ENCODE measurements at regions not wholly inside any gene's neighbourhood (a gene's known extent, or its start where the extent isn't known, plus 50 kb on each side); places are given as distances from the start of the nearest gene placed in this dataset.
A peak's percentile ranks its signal among the peaks of the same experiment; 100 is the strongest.

DNA sequence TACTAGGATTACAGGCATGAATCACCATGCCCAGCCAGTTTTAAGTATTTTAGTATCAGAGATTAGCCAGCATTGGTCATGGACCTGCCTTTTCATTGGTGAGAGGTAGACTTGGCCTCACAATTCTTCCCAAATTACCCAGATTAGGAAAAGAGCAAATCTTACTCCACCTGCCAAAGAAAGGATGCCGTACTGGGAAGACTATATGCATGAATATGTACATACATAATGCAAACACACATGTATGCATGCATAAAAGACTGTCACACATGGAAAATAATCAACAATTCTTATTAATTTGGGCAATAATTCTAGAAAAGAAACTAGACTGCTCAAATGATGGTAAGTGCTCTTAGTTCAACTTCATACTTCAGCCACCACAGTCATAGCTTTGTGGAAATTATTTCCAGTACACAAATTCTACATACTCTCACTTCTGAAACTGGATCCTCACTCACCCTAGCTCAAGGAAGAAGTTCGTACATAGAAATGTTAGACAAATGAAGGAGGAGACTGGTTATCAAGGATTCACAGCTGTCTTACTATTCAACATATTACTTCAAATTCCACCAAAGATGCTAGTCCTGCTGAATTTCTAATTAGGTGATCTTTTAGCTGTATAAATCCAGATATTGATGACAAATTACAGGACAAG, 73.7 kb downstream of the MINAR2 start:
- DNase-seq, result no peak
- no peaks in the 10 kb centered on the region for H3K27me3 ChIP-seq (ENCODE audit: control insufficient read depth, insufficient read depth, low read length)
- H3K36me3 ChIP-seq (ENCODE audit: control insufficient read depth, insufficient read depth, low read length), result no peaks in the 10 kb centered on the region
- no peak overlapping the region for H3K4me3 ChIP-seq (ENCODE audit: low read length)
- H3K27ac ChIP-seq (ENCODE audit: low read length), result no peak overlapping the region
- WGBS (ENCODE audit: insufficient coverage), result no CpG with 5 or more reads among the region's 2 CpGs
- no peaks in the 10 kb centered on the region for H3K9me3 ChIP-seq (replicated peaks; ENCODE audit: control insufficient read depth, low read depth, low read length)
- H3K4me1 ChIP-seq (ENCODE audit: control insufficient read depth, insufficient read depth, low read length), result no peaks in the 10 kb centered on the region

DNA sequence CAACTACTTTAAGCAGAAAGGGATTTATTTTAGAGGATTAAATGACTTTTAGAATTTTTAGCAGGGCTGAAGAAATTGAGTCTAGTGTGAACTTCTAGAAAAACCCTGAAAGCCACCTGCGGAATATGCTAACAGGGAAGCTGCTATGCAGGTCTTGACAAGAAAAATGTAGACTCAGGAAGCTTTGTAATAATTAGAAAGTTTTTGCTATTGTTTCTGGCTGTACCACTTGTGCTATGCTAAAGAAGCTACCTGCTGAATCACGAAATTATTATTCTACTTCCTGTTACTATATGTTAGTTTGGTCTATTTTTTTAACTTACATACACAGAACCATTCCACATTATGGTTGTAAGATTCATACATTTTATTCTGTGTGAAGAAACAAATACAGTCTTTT, 74.0 kb upstream of the CHSY3 start:
- Histone ChIP-seq H3K27ac (ENCODE audit: low read length) (no peak overlapping the region), H3K4me3 (ENCODE audit: low read length) (no peak overlapping the region), H3K27me3 (ENCODE audit: control insufficient read depth, insufficient read depth, low read length) (no peaks in the 10 kb centered on the region), H3K4me1 (ENCODE audit: control insufficient read depth, insufficient read depth, low read length) (no peaks in the 10 kb centered on the region), H3K36me3 (ENCODE audit: control insufficient read depth, insufficient read depth, low read length) (no peaks in the 10 kb centered on the region), H3K9me3 (replicated peaks; ENCODE audit: control insufficient read depth, low read depth, low read length) (no peaks in the 10 kb centered on the region)
- no peak for DNase-seq
- 82% methylated on average over 1 of the region's 2 CpGs for WGBS (ENCODE audit: insufficient coverage)

DNA sequence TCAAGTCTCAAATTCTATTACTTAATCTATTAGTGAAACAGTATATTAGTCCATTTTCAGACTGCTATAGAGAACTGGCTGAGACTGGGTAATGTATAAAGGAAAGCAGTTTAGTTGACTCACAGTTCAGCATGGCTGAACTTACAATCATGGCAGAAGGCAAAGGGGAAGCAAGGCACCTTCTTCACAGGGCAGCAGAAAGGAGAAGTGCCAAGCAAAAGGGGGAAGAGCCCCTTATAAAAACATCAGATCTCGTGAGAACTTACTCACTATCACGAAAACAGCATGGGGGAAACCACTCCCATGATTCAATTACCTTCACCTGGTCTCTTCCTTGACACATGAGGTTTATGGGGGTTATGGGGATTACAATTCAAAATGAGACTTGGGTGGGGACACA, 67.9 kb upstream of the CHSY3 start:
- no CpG with 5 or more reads among the region's 2 CpGs for WGBS (ENCODE audit: insufficient coverage)
- DNase-seq, result no peak
- Histone ChIP-seq H3K4me3 (ENCODE audit: low read length) (no peak overlapping the region), H3K36me3 (ENCODE audit: control insufficient read depth, insufficient read depth, low read length) (no peaks in the 10 kb centered on the region), H3K27ac (ENCODE audit: low read length) (no peak overlapping the region), H3K9me3 (replicated peaks; ENCODE audit: control insufficient read depth, low read depth, low read length) (no peaks in the 10 kb centered on the region), H3K27me3 (ENCODE audit: control insufficient read depth, insufficient read depth, low read length) (no peaks in the 10 kb centered on the region), H3K4me1 (ENCODE audit: control insufficient read depth, insufficient read depth, low read length) (no peaks in the 10 kb centered on the region)

DNA sequence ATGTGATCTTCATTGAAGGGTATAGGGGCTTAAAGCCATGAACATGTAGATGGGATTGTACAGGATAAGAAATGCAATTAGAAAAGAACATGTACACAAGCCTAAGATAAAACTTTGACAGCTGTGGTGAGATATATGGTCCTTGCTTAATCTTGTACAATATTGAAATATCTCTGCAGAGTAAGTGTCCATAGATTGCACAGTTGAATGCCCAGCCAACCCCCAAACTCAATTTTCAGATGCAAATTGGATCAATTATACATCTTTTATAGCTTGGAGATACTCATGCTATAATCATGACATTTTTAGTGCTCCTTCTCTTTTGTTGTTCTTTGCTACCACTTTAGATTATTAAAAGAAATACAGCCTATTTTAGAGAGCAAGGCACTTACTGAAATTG, 59.5 kb upstream of the CHSY3 start:
- Histone ChIP-seq H3K36me3 (ENCODE audit: control insufficient read depth, insufficient read depth, low read length) (no peaks in the 10 kb centered on the region), H3K27me3 (ENCODE audit: control insufficient read depth, insufficient read depth, low read length) (no peaks in the 10 kb centered on the region), H3K9me3 (replicated peaks; ENCODE audit: control insufficient read depth, low read depth, low read length) (no peaks in the 10 kb centered on the region), H3K27ac (ENCODE audit: low read length) (no peak overlapping the region), H3K4me3 (ENCODE audit: low read length) (no peak overlapping the region), H3K4me1 (ENCODE audit: control insufficient read depth, insufficient read depth, low read length) (no peaks in the 10 kb centered on the region)
- no peak for DNase-seq

DNA sequence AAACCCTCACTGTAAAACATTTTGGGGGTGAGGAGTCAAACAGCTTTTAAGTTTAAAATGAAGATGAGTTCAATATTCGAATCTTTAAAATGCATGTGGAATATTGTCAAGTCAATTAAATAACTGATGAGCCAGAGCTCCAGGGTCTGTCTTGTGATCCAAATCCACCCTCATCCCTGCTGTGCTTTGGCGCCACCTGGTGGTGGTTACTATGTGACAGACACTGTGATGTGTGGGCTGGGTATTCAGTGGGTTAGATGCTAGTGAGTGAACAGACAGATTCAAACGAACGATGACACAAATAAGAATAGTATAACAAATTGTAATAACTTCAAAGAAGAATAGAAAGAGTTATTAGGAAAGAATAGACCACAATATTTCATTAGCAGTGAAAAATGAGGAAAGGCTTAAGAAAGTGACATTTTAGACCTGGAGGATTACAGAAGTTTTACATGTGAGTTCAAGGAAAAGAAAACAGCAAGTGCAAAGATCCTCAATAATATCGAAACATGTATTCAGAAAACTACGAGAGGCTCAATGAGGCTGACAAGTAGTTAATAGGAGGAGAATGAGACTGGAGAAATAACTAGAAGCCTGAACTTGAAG, 51.4 kb upstream of the CHSY3 start:
- no peaks in the 10 kb centered on the region for H3K36me3 ChIP-seq (ENCODE audit: control insufficient read depth, insufficient read depth, low read length)
- DNase-seq, result peak; percentile 81
- H3K9me3 ChIP-seq (replicated peaks; ENCODE audit: control insufficient read depth, low read depth, low read length), result no peaks in the 10 kb centered on the region
- H3K4me1 ChIP-seq (ENCODE audit: control insufficient read depth, insufficient read depth, low read length), result no peaks in the 10 kb centered on the region
- H3K27me3 ChIP-seq (ENCODE audit: control insufficient read depth, insufficient read depth, low read length), result no peaks in the 10 kb centered on the region
- H3K4me3 ChIP-seq (ENCODE audit: low read length), result no peak overlapping the region
- H3K27ac ChIP-seq (ENCODE audit: low read length), result no peak overlapping the region
- 92% methylated on average over 2 of the region's 6 CpGs for WGBS (ENCODE audit: insufficient coverage)

DNA sequence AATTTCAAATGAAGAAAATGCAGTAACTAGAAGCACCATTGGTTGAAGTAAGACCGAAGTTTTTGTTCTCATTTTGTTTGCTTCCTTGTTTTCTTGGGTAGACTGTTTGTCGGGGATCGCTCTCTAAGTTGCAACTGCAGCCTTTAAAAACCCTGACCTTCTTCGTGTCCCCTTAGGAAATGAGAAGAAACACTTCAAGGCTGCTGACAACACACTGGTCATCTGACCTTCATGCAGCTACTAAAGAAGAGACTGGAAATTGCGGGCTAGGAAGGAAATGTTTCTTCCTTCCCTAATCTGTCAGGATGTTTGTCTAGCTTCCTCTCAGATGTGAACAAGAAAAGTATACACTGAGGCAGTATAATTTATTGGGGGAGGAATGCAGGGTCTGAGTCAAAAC, 50.7 kb upstream of the CHSY3 start:
- 92% methylated on average over 2 of the region's 5 CpGs for WGBS (ENCODE audit: insufficient coverage)
- Histone ChIP-seq H3K9me3 (replicated peaks; ENCODE audit: control insufficient read depth, low read depth, low read length) (no peaks in the 10 kb centered on the region), H3K27ac (ENCODE audit: low read length) (no peak overlapping the region)

More for the DNA sequence above, 50.7 kb upstream of the CHSY3 start:
- DNase-seq, result peak; percentile 70
- no peaks in the 10 kb centered on the region for H3K36me3 ChIP-seq (ENCODE audit: control insufficient read depth, insufficient read depth, low read length)
- H3K4me1 ChIP-seq (ENCODE audit: control insufficient read depth, insufficient read depth, low read length), result no peaks in the 10 kb centered on the region
- H3K27me3 ChIP-seq (ENCODE audit: control insufficient read depth, insufficient read depth, low read length), result no peaks in the 10 kb centered on the region
- H3K4me3 ChIP-seq (ENCODE audit: low read length), result no peak overlapping the region
